ENCODE measurements at regions not wholly inside any gene's neighbourhood (a gene's known extent, or its start where the extent isn't known, plus 50 kb on each side); places are given as distances from the start of the nearest gene placed in this dataset.

- Histone ChIP-seq H3K9me2 (replicated peaks; ENCODE audit: low read depth, low read length) (no peaks in the 10 kb centered on the region), H3K4me3 (ENCODE audit: low read length, poor library complexity, severe bottlenecking) (no peak overlapping the region), H2AFZ (ENCODE audit: low read length) (no peak overlapping the region), H3K27me3 (ENCODE audit: insufficient read depth, low read length, poor library complexity, severe bottlenecking) (no peaks in the 10 kb centered on the region), H3K4me1 (ENCODE audit: insufficient read depth, low read length, poor library complexity, severe bottlenecking) (no peaks in the 10 kb centered on the region), H3K9ac (ENCODE audit: low read depth, low read length, poor library complexity, severe bottlenecking) (no peak overlapping the region), H3K4me2 (ENCODE audit: low read depth, low read length, poor library complexity, severe bottlenecking) (no peak overlapping the region), H4K20me1 (ENCODE audit: insufficient read depth, low read length, poor library complexity, severe bottlenecking) (no peaks in the 10 kb centered on the region), H3F3A (ENCODE audit: low read depth) (no peaks in the 10 kb centered on the region), H3K36me3 (ENCODE audit: insufficient read depth, low read length) (no peaks in the 10 kb centered on the region), H3K79me2 (ENCODE audit: insufficient read depth, low read length) (no peaks in the 10 kb centered on the region), H3K9me3 (ENCODE audit: insufficient read depth, low read depth, low read length) (peaks cover 3% of the 10 kb centered on the region; the same call in 1 of the 2 replicates)
- no peak for TF ChIP-seq EZH2phosphoT487 (IDR thresholded peaks at IDR 0.05; ENCODE audit: borderline replicate concordance)
- TF ChIP-seq, protein P1, sequence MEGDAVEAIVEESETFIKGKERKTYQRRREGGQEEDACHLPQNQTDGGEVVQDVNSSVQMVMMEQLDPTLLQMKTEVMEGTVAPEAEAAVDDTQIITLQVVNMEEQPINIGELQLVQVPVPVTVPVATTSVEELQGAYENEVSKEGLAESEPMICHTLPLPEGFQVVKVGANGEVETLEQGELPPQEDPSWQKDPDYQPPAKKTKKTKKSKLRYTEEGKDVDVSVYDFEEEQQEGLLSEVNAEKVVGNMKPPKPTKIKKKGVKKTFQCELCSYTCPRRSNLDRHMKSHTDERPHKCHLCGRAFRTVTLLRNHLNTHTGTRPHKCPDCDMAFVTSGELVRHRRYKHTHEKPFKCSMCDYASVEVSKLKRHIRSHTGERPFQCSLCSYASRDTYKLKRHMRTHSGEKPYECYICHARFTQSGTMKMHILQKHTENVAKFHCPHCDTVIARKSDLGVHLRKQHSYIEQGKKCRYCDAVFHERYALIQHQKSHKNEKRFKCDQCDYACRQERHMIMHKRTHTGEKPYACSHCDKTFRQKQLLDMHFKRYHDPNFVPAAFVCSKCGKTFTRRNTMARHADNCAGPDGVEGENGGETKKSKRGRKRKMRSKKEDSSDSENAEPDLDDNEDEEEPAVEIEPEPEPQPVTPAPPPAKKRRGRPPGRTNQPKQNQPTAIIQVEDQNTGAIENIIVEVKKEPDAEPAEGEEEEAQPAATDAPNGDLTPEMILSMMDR (conservative IDR thresholded peaks at IDR 0.05; ENCODE audit: low read length), result no peak
Measured at GRCh38 chr2:3944841-3945240, 241.5 kb downstream of the DCDC2C start.

GRCh38 chr2:3948191-3948590 is 244.8 kb downstream of the DCDC2C start:
- H4K20me1 ChIP-seq (ENCODE audit: insufficient read depth, low read length, poor library complexity, severe bottlenecking), result no peaks in the 10 kb centered on the region
- H3K9ac ChIP-seq (ENCODE audit: low read depth, low read length, poor library complexity, severe bottlenecking), result no peak overlapping the region
- H3K4me1 ChIP-seq (ENCODE audit: insufficient read depth, low read length, poor library complexity, severe bottlenecking), result no peaks in the 10 kb centered on the region
- H3F3A ChIP-seq (ENCODE audit: low read depth), result no peaks in the 10 kb centered on the region
- no peaks in the 10 kb centered on the region; the same call in 1 of the 2 replicates for H3K9me3 ChIP-seq (ENCODE audit: insufficient read depth, low read depth, low read length)
- H3K9me2 ChIP-seq (replicated peaks; ENCODE audit: low read depth, low read length), result no peaks in the 10 kb centered on the region
- H3K36me3 ChIP-seq (ENCODE audit: insufficient read depth, low read length), result no peaks in the 10 kb centered on the region
- H3K27me3 ChIP-seq (ENCODE audit: insufficient read depth, low read length, poor library complexity, severe bottlenecking), result no peaks in the 10 kb centered on the region
- TF ChIP-seq, protein P1 (conservative IDR thresholded peaks at IDR 0.05; ENCODE audit: low read length), result no peak
- no peak for TF ChIP-seq EZH2phosphoT487 (IDR thresholded peaks at IDR 0.05; ENCODE audit: borderline replicate concordance)
- H3K4me3 ChIP-seq (ENCODE audit: low read length, poor library complexity, severe bottlenecking), result no peak overlapping the region
- H3K79me2 ChIP-seq (ENCODE audit: insufficient read depth, low read length), result no peaks in the 10 kb centered on the region
- no peak overlapping the region for H2AFZ ChIP-seq (ENCODE audit: low read length)
- H3K4me2 ChIP-seq (ENCODE audit: low read depth, low read length, poor library complexity, severe bottlenecking), result no peak overlapping the region

DNA sequence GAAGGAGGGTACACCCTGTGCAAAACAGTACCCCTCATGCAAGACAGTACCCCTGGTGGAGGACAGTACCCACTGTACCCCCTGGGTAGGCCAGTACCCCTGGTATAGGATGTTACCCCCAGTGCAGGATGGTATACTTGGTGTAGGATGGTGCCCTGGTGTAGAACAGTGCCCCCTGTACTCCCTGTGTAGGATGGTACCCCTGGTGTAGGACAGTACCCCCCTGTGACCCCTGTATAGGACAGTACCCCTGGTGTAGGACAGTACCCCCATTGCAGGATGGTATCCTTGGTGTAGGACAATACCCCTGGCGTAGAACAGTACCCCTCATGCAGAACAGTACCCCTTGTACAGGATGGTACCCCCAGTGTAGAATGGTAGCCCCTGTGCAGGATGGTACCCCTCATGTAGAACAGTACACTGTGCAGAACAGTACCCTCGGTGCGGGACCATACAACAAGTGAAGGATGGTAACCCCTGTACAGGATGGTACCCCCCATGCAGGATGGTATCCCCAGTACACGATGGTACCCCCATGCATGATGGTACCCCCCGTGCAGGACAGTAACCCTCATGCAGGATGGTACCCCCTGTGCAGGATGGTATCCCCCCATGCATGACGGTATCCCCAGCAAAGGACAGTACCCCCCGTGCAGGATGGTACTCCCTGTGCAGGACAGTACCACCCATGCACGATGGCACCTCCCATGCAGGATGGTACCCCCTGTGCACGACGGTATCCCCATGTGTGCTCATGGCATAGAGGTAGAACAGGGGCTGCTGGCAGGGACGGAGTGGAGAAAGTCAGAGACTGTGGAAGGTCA is 248.0 kb downstream of the DCDC2C start:
- Histone ChIP-seq H2AFZ (ENCODE audit: low read length) (no peak overlapping the region), H3K36me3 (ENCODE audit: insufficient read depth, low read length) (no peaks in the 10 kb centered on the region), H3K4me1 (ENCODE audit: insufficient read depth, low read length, poor library complexity, severe bottlenecking) (no peaks in the 10 kb centered on the region), H3K27me3 (ENCODE audit: insufficient read depth, low read length, poor library complexity, severe bottlenecking) (no peaks in the 10 kb centered on the region), H4K20me1 (ENCODE audit: insufficient read depth, low read length, poor library complexity, severe bottlenecking) (no peaks in the 10 kb centered on the region), H3K79me2 (ENCODE audit: insufficient read depth, low read length) (no peaks in the 10 kb centered on the region), H3K4me2 (ENCODE audit: low read depth, low read length, poor library complexity, severe bottlenecking) (no peak overlapping the region), H3K9ac (ENCODE audit: low read depth, low read length, poor library complexity, severe bottlenecking) (no peak overlapping the region), H3K9me3 (ENCODE audit: insufficient read depth, low read depth, low read length) (no peaks in the 10 kb centered on the region; the same call in 1 of the 2 replicates), H3K9me2 (replicated peaks; ENCODE audit: low read depth, low read length) (no peaks in the 10 kb centered on the region), H3K4me3 (ENCODE audit: low read length, poor library complexity, severe bottlenecking) (no peak overlapping the region), H3F3A (ENCODE audit: low read depth) (no peaks in the 10 kb centered on the region)
- TF ChIP-seq, protein P1 (conservative IDR thresholded peaks at IDR 0.05; ENCODE audit: low read length), result no peak
